KMS-11 (cell line): ENCODE measurements at regions not wholly inside any gene's neighbourhood (a gene's known extent, or its start where the extent isn't known, plus 50 kb on each side); places are given as distances from the start of the nearest gene placed in this dataset.

ENCODE experiments used
- H2AFZ ChIP-seq: fragments of 200-600 bp; sonication (generic); 2 replicates; pipeline ENCODE4 v1.6.1; 2016; ENCODE audit warnings: antibody characterized with exemption, mixed run types, low read depth
- H3K27ac ChIP-seq: fragments of 200-600 bp; sonication (generic); 2 replicates; pipeline ENCODE4 v1.6.1; 2016; ENCODE audit warnings: mild to moderate bottlenecking, mixed run types
- H3K27me3 ChIP-seq: fragments of 200-600 bp; sonication (generic); 2 replicates; pipeline ENCODE4 v1.6.1; 2017; ENCODE audit warnings: mild to moderate bottlenecking, low read depth, mixed run types, moderate library complexity; ENCODE audit not compliant: insufficient read depth
- H3K36me3 ChIP-seq: fragments of 200-600 bp; sonication (generic); 2 replicates; pipeline ENCODE4 v1.6.1; 2017; ENCODE audit warnings: mild to moderate bottlenecking, mixed run types; ENCODE audit not compliant: insufficient read depth
- H3K4me1 ChIP-seq: fragments of 200-600 bp; sonication (generic); 2 replicates; pipeline ENCODE4 v1.6.1; 2016; ENCODE audit warnings: mild to moderate bottlenecking, low read depth, mixed run types; ENCODE audit not compliant: poor library complexity, severe bottlenecking
- H3K4me2 ChIP-seq: fragments of 200-600 bp; sonication (generic); 2 replicates; pipeline ENCODE4 v1.7.0; 2016; ENCODE audit warnings: mild to moderate bottlenecking, mixed run types
- H3K4me3 ChIP-seq: fragments of 200-600 bp; sonication (generic); IDR thresholded peaks from 2 replicates; pipeline ENCODE4 v1.6.1; 2017; ENCODE audit warnings: low read depth, low read length, mixed read lengths; ENCODE audit not compliant: insufficient read depth
- H3K79me2 ChIP-seq: fragments of 200-600 bp; sonication (generic); 2 replicates; pipeline ENCODE4 v1.6.1; 2016; ENCODE audit warnings: low read depth, mixed run types; ENCODE audit not compliant: insufficient read depth
- H3K9ac ChIP-seq: fragments of 200-600 bp; sonication (generic); 2 replicates; pipeline ENCODE4 v1.6.1; 2016; ENCODE audit warnings: mild to moderate bottlenecking, mixed run types
- H4K20me1 ChIP-seq: fragments of 200-600 bp; sonication (generic); 2 replicates; pipeline ENCODE4 v1.6.1; 2016; ENCODE audit warnings: mild to moderate bottlenecking, mixed run types; ENCODE audit not compliant: insufficient read depth
- CTCF ChIP-seq: fragments of 200-600 bp; sonication (generic); conservative IDR thresholded peaks from 2 replicates; pipeline ENCODE4 v1.6.1; 2017; ENCODE audit warnings: low read depth, mild to moderate bottlenecking, antibody characterized with exemption, low read length, moderate library complexity, mixed read lengths

- Histone ChIP-seq H3K79me2 (no peaks in the 10 kb centered on the region), H4K20me1 (no peaks in the 10 kb centered on the region), H3K4me2 (no peak overlapping the region), H3K9ac (no peak overlapping the region), H3K27me3 (no peaks in the 10 kb centered on the region), H2AFZ (no peak overlapping the region), H3K4me3 (no peak overlapping the region), H3K36me3 (no peaks in the 10 kb centered on the region), H3K27ac (no peak overlapping the region), H3K4me1 (peaks cover under 1% of the 10 kb centered on the region)
- TF ChIP-seq CTCF: no peak
Measured at GRCh38 chr10:81213370-81213769, 661.6 kb upstream of the NRG3 start.

GRCh38 chr10:81215498-81215897, 659.5 kb upstream of the NRG3 start:
- Histone ChIP-seq H3K9ac (no peak overlapping the region), H3K4me3 (no peak overlapping the region), H3K27ac (no peak overlapping the region), H3K4me1 (peaks cover 17% of the 10 kb centered on the region), H4K20me1 (no peaks in the 10 kb centered on the region), H3K27me3 (no peaks in the 10 kb centered on the region), H2AFZ (no peak overlapping the region), H3K79me2 (no peaks in the 10 kb centered on the region), H3K4me2 (no peak overlapping the region), H3K36me3 (no peaks in the 10 kb centered on the region)
- no peak for TF ChIP-seq CTCF

GRCh38 chr10:81216949-81217348, 658.0 kb upstream of the NRG3 start:
- Histone ChIP-seq H3K4me3 (no peak overlapping the region), H4K20me1 (no peaks in the 10 kb centered on the region), H3K27ac (no peak overlapping the region), H3K4me2 (no peak overlapping the region), H3K4me1 (peaks cover 17% of the 10 kb centered on the region), H3K9ac (no peak overlapping the region), H3K79me2 (no peaks in the 10 kb centered on the region), H2AFZ (no peak overlapping the region), H3K27me3 (no peaks in the 10 kb centered on the region), H3K36me3 (no peaks in the 10 kb centered on the region)
- TF ChIP-seq CTCF: no peak

- Histone ChIP-seq H4K20me1 (no peaks in the 10 kb centered on the region), H3K36me3 (no peaks in the 10 kb centered on the region), H3K4me2 (no peak overlapping the region), H3K27me3 (no peaks in the 10 kb centered on the region), H3K79me2 (no peaks in the 10 kb centered on the region), H3K4me1 (peaks cover 17% of the 10 kb centered on the region), H3K9ac (no peak overlapping the region), H3K4me3 (no peak overlapping the region), H2AFZ (no peak overlapping the region), H3K27ac (no peak overlapping the region)
- no peak for TF ChIP-seq CTCF
Measured at GRCh38 chr10:81218307-81218706, 656.7 kb upstream of the NRG3 start.
